HG03159 (cell line): ENCODE measurements at regions not wholly inside any gene's neighbourhood (a gene's known extent, or its start where the extent isn't known, plus 50 kb on each side); places are given as distances from the start of the nearest gene placed in this dataset.

Experiments
- ATAC-seq: cut with Tn5 transposase; IDR thresholded peaks from one replicate; pipeline ENCODE4 v1.9.1; 2021; ENCODE audit warnings: mild to moderate bottlenecking, moderate library complexity; ENCODE audit not compliant: unreplicated experiment

GRCh38 chr14:38138473-38139138 is 69.1 kb upstream of the SSTR1 start:
- no peak for ATAC-seq

GRCh38 chr14:38139926-38140325 is 67.8 kb upstream of the SSTR1 start:
- ATAC-seq: no peak

- ATAC-seq: no peak
Observed at GRCh38 chr14:38143170-38143569, 64.5 kb upstream of the SSTR1 start.

GRCh38 chr14:38143659-38144505 is 63.8 kb upstream of the SSTR1 start:
- ATAC-seq: no peak

GRCh38 chr14:38145142-38145541 is 62.6 kb upstream of the SSTR1 start:
- ATAC-seq: no peak

GRCh38 chr14:38150075-38150474 is 57.6 kb upstream of the SSTR1 start:
- no peak for ATAC-seq
